Keratinocyte (primary cell): ENCODE measurements at regions not wholly inside any gene's neighbourhood (a gene's known extent, or its start where the extent isn't known, plus 50 kb on each side); places are given as distances from the start of the nearest gene placed in this dataset.

Source experiments
- EZH2 ChIP-seq: IDR thresholded peaks from one replicate; pipeline ENCODE4 v1.6.1; 2012; ENCODE audit warnings: inconsistent platforms, mild to moderate bottlenecking, low read length, moderate library complexity
- TF ChIP-seq, protein P1 (sequence below), 3 experiments: IDR thresholded peaks in 1 of 3; conservative IDR thresholded peaks in 1 of 3; optimal IDR thresholded peaks in 1 of 3; 2 replicates in 2 of 3; 3 replicates in 1 of 3; pipeline versions ENCODE3 to v1.5.1; 2011; ENCODE audit warnings: low read length in 3 of 3, mild to moderate bottlenecking in 3 of 3, moderate library complexity in 2 of 3, control low read depth in 1 of 3, inconsistent platforms in 1 of 3; ENCODE audit not compliant: insufficient read depth in 2 of 3; ENCODE audit errors: extremely low read depth in 1 of 3

DNA sequence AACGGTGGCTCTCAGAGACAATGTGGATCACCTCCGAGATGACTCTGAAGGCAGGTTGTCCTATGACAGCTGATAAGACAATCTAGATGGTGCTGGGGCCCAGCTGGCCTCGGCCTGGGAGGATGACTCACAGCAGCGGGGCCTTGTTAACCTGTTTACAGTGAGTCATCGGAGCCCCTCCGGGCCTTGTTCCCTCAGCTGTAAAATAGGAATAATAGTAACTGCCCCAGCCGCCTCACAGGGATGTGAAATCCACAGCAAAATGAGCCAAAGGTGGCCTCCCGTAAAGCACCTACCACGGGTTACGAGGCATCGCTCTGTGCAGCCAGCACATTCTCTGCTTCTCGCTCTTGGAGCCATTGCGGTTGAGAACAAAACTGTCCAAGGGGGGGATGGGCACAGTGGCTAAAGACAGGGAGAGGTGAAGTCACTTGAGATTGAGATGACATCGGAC is 88.6 kb upstream of the RASGRF1 start:
- TF ChIP-seq, protein P1, sequence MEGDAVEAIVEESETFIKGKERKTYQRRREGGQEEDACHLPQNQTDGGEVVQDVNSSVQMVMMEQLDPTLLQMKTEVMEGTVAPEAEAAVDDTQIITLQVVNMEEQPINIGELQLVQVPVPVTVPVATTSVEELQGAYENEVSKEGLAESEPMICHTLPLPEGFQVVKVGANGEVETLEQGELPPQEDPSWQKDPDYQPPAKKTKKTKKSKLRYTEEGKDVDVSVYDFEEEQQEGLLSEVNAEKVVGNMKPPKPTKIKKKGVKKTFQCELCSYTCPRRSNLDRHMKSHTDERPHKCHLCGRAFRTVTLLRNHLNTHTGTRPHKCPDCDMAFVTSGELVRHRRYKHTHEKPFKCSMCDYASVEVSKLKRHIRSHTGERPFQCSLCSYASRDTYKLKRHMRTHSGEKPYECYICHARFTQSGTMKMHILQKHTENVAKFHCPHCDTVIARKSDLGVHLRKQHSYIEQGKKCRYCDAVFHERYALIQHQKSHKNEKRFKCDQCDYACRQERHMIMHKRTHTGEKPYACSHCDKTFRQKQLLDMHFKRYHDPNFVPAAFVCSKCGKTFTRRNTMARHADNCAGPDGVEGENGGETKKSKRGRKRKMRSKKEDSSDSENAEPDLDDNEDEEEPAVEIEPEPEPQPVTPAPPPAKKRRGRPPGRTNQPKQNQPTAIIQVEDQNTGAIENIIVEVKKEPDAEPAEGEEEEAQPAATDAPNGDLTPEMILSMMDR (optimal IDR thresholded peaks at IDR 0.05 in 1 of 3, IDR thresholded peaks at IDR 0.05 in 1 of 3, conservative IDR thresholded peaks at IDR 0.05 in 1 of 3; ENCODE audit: extremely low read depth in 1 of 3, insufficient read depth in 2 of 3, low read length in 3 of 3): no peak
- TF ChIP-seq EZH2: no peak
